H7 (cell line): ENCODE measurements at regions not wholly inside any gene's neighbourhood (a gene's known extent, or its start where the extent isn't known, plus 50 kb on each side); places are given as distances from the start of the nearest gene placed in this dataset.

Experiments used
- DNase-seq: peaks from one replicate; pipeline ENCODE4 v3.0.0; 2012
- H3K27me3 ChIP-seq: 2 replicates; pipeline ENCODE4 v1.6.0; 2011; ENCODE audit warnings: mild to moderate bottlenecking, low read length; ENCODE audit not compliant: control insufficient read depth, insufficient read depth
- H3K36me3 ChIP-seq: replicated peaks from 2 replicates; pipeline ENCODE4 v1.5.1; 2011; ENCODE audit warnings: low read length; ENCODE audit not compliant: control insufficient read depth, insufficient read depth
- H3K4me3 ChIP-seq: 2 replicates; pipeline ENCODE4 v1.5.1; 2011; ENCODE audit warnings: low read depth, mild to moderate bottlenecking, control low read depth, low read length, moderate library complexity; ENCODE audit not compliant: insufficient read depth

DNA sequence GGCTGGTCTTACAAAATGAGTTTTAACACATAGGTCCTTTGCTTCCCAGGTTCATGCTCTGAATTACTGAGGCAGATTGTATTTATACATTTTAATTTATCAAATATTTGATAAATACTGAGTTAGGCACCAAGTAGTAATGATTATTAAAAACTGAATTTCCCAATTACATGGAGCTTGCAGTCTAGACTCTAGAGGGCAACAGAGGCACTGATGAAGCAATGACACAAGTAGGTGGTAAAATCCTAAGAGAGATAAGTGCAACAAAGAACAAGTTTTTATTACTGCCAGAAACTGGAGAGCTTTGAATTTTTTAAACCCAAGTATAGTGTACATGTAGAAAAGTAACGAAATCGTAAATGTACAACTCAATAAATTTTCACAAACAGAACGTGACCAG lies 406.2 kb upstream of the RARB start:
- no peaks in the 10 kb centered on the region for H3K36me3 ChIP-seq
- DNase-seq = no peak
- no peak overlapping the region for H3K4me3 ChIP-seq
- H3K27me3 ChIP-seq = no peaks in the 10 kb centered on the region

DNA sequence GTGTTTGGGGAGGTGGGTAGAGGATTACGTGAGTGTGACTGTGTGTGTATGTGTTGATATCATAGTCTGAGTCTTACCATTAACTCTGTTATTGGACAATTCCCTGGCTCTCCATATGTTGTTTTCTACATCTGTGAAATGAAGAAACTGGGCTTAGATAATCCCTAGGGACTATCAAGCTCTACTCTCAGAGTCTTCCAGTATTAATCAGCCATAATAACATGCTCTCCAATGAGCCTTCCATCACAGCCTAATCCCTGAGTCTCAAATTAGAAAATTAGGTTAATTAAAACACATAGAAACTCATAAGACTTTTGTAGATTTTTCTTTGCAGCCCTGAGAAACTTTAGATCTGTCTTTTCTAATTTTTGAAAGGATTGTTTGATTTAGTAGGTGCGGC lies 404.2 kb upstream of the RARB start:
- H3K36me3 ChIP-seq = no peaks in the 10 kb centered on the region
- DNase-seq = no peak
- H3K4me3 ChIP-seq = no peak overlapping the region
- H3K27me3 ChIP-seq = no peaks in the 10 kb centered on the region

DNA sequence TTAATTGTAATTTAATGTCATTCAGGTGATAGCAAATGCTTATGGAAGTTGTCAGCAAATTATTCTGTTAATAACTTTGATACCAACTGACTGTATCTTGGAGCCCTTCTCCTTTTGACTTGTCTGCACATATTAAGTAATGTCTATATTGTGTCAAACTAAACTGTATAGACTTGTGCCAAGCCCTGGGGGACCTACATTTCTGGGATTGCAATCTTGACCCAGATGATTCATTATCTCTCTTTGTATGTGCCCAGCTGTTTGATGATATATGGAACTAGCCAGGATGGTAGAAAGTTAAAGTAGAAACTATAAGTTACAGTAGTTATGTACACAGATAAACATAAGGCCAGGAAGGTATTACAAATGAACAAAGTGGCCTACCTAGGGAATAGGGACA lies 402.8 kb upstream of the RARB start:
- Histone ChIP-seq H3K27me3 (no peaks in the 10 kb centered on the region), H3K4me3 (no peak overlapping the region), H3K36me3 (no peaks in the 10 kb centered on the region)
- DNase-seq = no peak

DNA sequence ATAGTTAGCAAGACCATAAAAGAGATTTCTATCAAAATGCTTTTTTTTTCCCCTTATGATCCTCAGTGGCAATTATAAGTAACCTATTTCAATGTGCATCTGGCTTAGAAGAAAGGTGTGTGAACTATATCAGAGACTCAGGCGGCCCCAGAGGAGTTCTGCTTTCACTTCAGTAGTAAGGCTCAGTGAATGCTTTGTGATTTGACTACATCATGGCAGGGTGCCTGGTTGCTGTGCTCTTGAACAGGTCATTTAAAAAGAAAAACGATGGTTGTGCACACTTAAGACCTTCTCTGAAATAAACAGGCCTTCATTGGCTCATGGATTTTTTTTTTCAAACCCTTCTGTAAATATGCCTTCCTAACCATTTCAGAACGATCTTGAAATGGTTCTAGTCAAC lies 400.4 kb upstream of the RARB start:
- H3K4me3 ChIP-seq = no peak overlapping the region
- DNase-seq = no peak
- H3K36me3 ChIP-seq = no peaks in the 10 kb centered on the region

DNA sequence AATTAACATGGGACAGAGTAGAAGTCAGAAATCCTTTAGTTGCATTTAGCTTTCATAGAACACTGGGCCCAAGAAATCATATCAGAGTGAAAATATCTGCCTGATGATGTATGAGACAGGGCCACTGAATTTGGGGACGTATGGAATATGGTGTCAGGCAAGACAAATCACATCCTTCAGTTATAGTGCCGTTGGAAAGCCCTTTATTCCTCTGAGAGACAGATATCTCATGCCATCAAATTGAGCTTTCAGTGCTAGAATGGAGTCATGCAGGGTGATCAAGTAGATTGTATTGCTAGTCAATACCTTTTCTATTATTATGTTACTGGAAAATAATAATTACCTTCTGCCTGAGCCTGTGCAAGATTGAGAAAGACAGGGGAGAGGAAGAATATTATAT lies 398.2 kb upstream of the RARB start:
- DNase-seq = no peak
- Histone ChIP-seq H3K36me3 (no peaks in the 10 kb centered on the region), H3K27me3 (no peaks in the 10 kb centered on the region), H3K4me3 (no peak overlapping the region)

More for the DNA sequence above, 400.4 kb upstream of the RARB start:
- H3K27me3 ChIP-seq = no peaks in the 10 kb centered on the region

DNA sequence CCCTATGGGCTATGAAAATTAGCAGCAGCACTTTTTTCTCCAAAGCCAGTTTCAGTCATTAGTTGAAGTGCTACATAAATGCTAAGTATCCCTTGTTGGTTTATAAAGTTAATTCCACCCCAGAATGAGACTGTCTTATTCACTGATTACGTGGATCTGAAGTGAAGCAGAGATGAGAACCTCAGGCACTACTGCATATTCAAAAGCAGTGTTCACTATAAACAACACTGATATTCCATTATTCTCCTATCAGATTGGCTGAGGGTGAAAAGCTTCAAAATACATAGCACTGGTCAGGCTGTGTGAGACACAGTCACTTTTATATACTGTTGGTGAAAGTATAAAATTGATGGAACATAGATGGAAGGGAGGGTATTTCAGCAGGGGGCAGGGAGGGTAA lies 395.7 kb upstream of the RARB start:
- H3K36me3 ChIP-seq = no peaks in the 10 kb centered on the region
- DNase-seq = no peak
- no peak overlapping the region for H3K4me3 ChIP-seq
- H3K27me3 ChIP-seq = no peaks in the 10 kb centered on the region

DNA sequence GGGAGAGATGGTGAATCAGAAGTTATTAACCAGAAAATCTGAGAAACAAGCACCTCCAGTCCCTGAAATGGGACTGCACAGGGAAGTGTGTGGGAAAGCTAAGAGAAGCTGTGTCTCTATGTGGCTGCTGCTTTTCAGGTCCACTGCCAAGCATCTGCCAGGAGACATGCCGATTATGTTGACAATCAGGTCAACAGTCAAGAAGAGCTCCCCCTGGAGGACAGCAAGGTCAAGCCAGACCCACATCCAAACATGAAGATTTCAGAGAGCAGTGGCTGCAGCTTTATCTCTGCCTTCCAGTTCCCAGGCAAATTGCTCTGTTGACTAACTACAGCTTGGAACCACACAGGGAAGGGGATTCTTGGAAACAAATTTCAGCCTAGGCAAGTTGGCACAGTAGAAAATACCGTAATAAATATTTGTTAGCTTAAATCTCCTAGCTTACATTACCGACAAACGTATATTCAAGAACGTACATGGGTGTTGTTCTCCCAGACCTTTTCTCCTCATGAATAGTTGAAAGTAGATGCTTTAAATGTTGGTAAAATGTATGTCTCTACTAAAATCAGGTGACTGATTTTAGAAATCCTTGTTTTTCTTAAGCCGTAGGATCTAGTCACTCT lies 394.5 kb upstream of the RARB start:
- Histone ChIP-seq H3K27me3 (no peaks in the 10 kb centered on the region), H3K4me3 (no peak overlapping the region)
- DNase-seq = peak; percentile 42

DNA sequence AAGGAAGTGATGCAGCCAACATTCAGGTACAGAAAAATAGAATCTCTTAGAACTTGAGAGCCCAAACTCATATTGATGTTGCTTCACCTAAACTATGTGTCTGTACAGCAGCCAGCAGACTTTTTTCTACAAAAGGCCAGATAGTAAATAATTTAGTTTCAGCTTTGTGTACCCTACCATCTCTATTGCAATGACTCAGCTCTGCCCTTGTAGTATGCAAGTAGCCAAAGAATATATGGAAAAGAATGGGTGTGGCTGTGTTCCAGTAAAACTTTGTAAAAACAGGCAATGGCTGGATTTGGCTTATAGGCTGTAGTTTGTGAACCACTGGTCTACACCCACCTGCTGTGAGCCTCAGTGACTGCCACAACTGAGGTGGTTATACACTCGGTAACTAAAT lies 392.5 kb upstream of the RARB start:
- Histone ChIP-seq H3K36me3 (no peaks in the 10 kb centered on the region), H3K27me3 (no peaks in the 10 kb centered on the region), H3K4me3 (no peak overlapping the region)
- DNase-seq = no peak

More for the DNA sequence above, 394.5 kb upstream of the RARB start:
- H3K36me3 ChIP-seq = no peaks in the 10 kb centered on the region

DNA sequence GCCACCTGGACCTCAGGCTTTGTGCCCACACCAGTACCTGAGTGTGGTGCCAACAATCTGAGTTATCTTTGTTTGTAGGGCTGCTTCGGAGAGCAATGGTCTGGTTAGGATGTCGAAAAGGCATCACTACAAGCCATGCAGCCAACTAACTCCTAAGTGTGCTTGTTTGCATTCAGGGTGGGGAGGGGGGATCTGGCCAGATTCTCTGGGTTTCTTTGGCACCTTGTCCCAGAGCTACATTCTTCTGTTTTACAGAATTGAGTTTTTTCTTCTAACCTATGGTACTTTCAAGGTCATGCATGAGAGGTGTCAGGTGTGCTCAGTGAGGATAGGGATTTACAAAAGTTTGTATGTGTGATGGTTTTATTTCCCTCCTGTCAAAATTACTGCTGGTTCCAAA lies 391.4 kb upstream of the RARB start:
- no peak overlapping the region for H3K4me3 ChIP-seq
- H3K36me3 ChIP-seq = no peaks in the 10 kb centered on the region
- DNase-seq = no peak
- no peaks in the 10 kb centered on the region for H3K27me3 ChIP-seq

DNA sequence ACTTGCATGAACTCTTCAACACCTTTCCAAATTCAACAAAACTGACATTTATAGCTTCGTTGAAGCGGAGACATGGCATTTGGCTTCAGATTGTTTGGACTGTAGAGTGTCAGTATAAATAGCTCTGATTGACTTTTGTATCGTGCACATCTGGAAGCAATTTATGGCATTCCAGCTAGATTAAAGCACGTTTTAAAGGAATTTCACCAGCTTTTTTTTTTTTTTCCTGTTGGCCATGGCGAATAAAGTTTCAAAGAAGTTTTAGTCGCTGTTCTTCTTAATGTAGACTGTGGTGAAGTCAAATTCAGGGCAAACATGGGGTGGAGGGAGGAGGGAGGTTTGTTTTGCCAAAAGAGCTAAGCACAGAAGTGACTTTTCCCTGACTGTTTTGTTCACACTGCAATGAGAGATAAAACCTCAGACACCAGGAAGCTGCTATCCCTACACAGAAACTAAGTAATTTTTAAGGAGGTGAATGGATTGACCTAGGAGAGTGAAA lies 391.0 kb upstream of the RARB start:
- Histone ChIP-seq H3K27me3 (no peaks in the 10 kb centered on the region), H3K36me3 (no peaks in the 10 kb centered on the region), H3K4me3 (no peak overlapping the region)
- no peak for DNase-seq

DNA sequence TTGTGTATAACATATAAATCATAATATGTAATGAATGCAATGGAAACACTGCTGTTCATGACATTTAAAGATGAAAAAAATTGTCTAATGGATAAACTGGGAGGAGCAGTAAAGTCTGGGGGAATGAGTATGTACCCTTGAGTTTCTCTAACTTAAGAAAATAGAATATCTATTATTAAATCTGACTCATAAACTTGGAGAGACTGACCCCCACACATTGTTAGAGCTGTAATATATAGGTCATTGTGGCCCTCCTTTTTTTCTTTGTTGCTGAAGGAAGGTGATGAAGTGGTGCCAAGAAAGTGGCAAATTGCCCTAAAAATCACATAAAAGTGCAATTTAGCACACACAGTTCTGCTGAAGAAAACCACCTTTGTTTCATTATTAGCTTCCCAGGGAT lies 389.8 kb upstream of the RARB start:
- H3K4me3 ChIP-seq = no peak overlapping the region
- no peaks in the 10 kb centered on the region for H3K36me3 ChIP-seq
- DNase-seq = no peak
- no peaks in the 10 kb centered on the region for H3K27me3 ChIP-seq

DNA sequence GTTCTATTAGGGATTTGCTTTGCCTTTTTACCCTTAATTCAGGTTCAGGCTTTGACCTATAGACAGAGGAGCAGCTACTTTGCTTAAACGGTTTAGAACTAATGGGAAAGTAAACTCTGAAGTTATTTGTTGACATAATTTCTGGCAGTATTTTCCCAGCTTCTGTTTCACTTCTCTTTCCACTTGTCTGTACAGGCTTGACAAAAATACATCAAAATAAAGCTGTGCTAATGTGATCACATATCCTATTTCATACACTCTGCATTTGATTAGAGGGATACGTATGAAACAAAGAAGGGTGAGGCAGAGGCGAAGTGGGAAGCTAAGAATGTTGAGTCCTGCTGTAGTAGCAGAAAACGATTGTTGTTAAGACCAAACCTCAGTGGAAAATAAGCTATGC lies 389.1 kb upstream of the RARB start:
- H3K36me3 ChIP-seq = no peaks in the 10 kb centered on the region
- no peak overlapping the region for H3K4me3 ChIP-seq
- no peak for DNase-seq
- no peaks in the 10 kb centered on the region for H3K27me3 ChIP-seq

DNA sequence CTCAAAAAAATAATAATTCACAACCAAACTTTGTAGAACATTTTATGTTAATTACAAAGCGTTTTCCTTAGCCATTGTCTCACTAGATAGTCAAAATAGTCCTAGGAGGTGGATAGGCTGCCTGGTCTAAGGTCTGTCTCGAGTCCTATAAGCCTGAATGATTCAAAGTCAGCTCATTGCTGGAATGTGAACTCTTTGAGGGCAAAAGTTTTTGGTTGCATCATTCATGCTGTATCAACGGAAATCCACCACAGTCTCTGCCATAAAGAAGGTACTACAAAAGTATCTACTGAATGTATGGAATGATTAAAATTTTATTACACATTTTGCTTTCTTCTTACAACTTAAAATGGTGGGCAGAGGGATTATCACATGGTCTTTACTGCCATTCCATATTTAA lies 387.3 kb upstream of the RARB start:
- Histone ChIP-seq H3K4me3 (no peak overlapping the region), H3K27me3 (no peaks in the 10 kb centered on the region), H3K36me3 (no peaks in the 10 kb centered on the region)
- DNase-seq = no peak

DNA sequence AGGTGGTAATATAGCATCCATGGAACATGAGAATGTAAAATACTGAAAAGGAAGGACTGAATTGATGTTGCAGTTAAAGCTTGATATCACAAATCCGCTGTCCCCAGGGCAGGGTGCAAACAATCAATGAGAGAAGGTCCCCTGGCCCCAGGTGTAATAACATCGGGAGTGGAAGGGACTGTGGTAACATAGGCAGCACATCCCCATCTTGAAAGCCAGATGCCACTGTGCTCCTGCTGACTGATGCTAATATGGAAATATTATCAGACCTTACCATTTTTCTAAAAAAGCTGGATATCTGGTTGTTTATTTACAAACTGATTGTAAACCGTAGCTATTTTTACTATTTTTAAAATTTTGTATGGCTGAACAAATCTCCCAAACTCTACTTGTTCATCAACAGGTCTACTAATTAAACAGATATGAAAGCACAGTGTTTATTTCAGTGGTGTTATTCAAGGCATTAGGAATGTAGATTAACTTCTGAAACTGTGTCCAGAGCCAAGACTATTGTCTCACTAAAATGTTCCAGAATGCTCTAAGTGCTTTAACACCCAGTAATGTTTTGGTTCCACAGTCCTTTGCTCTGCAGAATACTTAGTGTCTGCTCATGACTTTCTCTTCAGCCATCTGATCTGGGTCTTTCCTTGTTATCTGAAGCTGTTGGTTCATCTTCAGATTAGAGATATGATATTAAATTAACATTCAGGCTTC lies 386.0 kb upstream of the RARB start:
- no peaks in the 10 kb centered on the region for H3K27me3 ChIP-seq
- H3K4me3 ChIP-seq = no peak overlapping the region
- no peaks in the 10 kb centered on the region for H3K36me3 ChIP-seq
- no peak for DNase-seq

DNA sequence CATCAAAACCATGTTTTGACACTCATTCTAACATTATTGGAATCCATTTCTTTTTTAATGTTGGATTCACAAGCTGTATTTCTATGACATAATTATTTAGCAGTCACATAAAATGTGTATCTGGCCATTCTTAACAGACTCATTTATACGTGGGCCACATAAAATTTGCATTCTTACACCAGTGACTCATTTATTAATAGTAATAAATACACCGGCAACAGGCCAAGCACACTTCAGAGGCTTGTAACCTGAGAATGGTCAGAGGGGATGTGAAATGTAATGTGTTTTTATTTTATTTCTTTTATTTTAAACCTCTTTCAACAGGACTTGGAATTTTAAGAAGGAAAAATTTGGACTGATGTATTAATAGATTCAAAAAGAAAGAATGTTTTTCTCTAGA lies 384.9 kb upstream of the RARB start:
- DNase-seq = no peak
- Histone ChIP-seq H3K36me3 (no peaks in the 10 kb centered on the region), H3K27me3 (no peaks in the 10 kb centered on the region), H3K4me3 (no peak overlapping the region)
